Tibial artery (tissue), 4 donors: ENCODE measurements at regions not wholly inside any gene's neighbourhood (a gene's known extent, or its start where the extent isn't known, plus 50 kb on each side); places are given as distances from the start of the nearest gene placed in this dataset.

ENCODE experiments used
- DNase-seq, 2 donors: peaks; one replicate each; pipeline ENCODE4 v3.0.0-alpha.2; 2019
- H3K27ac ChIP-seq, 2 donors: fragments of 200-600 bp; sonication (generic) in 1 of 2; 1 replicate in 1 of 2; 2 replicates in 1 of 2; pipeline ENCODE4 v1.5.1; 2018 to 2019; ENCODE audit warnings: mild to moderate bottlenecking in 1 of 2
- H3K27me3 ChIP-seq, 2 donors: fragments of 200-600 bp; sonication (generic) in 1 of 2; one replicate each; pipeline versions ENCODE4 v1.5.1 to v1.6.0; 2016 to 2019
- H3K36me3 ChIP-seq, 3 donors: fragments of 200-600 bp; sonication (generic) in 2 of 3; one replicate each; pipeline ENCODE4 v1.5.1; 2016 to 2019; ENCODE audit warnings: mild to moderate bottlenecking in 2 of 3
- H3K4me1 ChIP-seq, 4 donors: fragments of 200-600 bp; sonication (generic) in 2 of 4; 1 replicate in 3 of 4; 2 replicates in 1 of 4; pipeline ENCODE4 v1.5.1; 2016 to 2019
- H3K4me3 ChIP-seq, 2 donors: fragments of 200-600 bp; sonication (generic) in 1 of 2; 1 replicate in 1 of 2; 2 replicates in 1 of 2; pipeline ENCODE4 v1.5.1; 2018 to 2019; ENCODE audit warnings: mild to moderate bottlenecking in 2 of 2
- H3K9me3 ChIP-seq, 3 donors: fragments of 200-600 bp; sonication (generic) in 1 of 3; one replicate each; pipeline ENCODE4 v1.5.1; 2016 to 2019
- CTCF ChIP-seq, 2 experiments: fragments of 200-600 bp in 1 of 2; fragments of 450-650 bp in 1 of 2; IDR thresholded peaks; one replicate each; pipeline ENCODE4 v1.5.1; 2017 to 2019; ENCODE audit warnings: antibody characterized with exemption in 2 of 2, mild to moderate bottlenecking in 1 of 2, moderate library complexity in 1 of 2
- intact Hi-C: fragments of 100-400 bp; cut with DNase I; formaldehyde crosslinking; loops from one replicate; pipeline ENCODE4 v1.15.0; 2023; ENCODE audit warnings: low total_unique reads

GRCh38 chr7:54477083-54477482 lies 65.1 kb upstream of the VSTM2A start:
- intact Hi-C loops, result no loop called here

GRCh38 chr7:54483523-54483922 lies 58.7 kb upstream of the VSTM2A start:
- H3K4me1 ChIP-seq, result no peaks in the 10 kb centered on the region
- TF ChIP-seq CTCF (IDR thresholded peaks at IDR 0.05), result no peak
- no peaks in the 10 kb centered on the region for H3K9me3 ChIP-seq
- intact Hi-C loops, result no loop called here
- H3K36me3 ChIP-seq, result no peaks in the 10 kb centered on the region
- DNase-seq, result no peak
- H3K27ac ChIP-seq, result no peak overlapping the region
- no peak overlapping the region for H3K4me3 ChIP-seq
- no peaks in the 10 kb centered on the region for H3K27me3 ChIP-seq

More at GRCh38 chr7:54477083-54477482, 65.1 kb upstream of the VSTM2A start:
- no peaks in the 10 kb centered on the region for H3K36me3 ChIP-seq
- no peak for TF ChIP-seq CTCF (IDR thresholded peaks at IDR 0.05)
- no peak for DNase-seq
- no peak overlapping the region for H3K4me3 ChIP-seq
- no peaks in the 10 kb centered on the region for H3K9me3 ChIP-seq
- no peaks in the 10 kb centered on the region for H3K4me1 ChIP-seq
- H3K27me3 ChIP-seq, result no peaks in the 10 kb centered on the region
- H3K27ac ChIP-seq, result no peak overlapping the region

GRCh38 chr7:54485044-54485443 lies 57.1 kb upstream of the VSTM2A start:
- no peak for TF ChIP-seq CTCF (IDR thresholded peaks at IDR 0.05)
- Histone ChIP-seq H3K27ac (no peak overlapping the region), H3K4me3 (no peak overlapping the region), H3K4me1 (no peaks in the 10 kb centered on the region), H3K27me3 (no peaks in the 10 kb centered on the region), H3K36me3 (no peaks in the 10 kb centered on the region), H3K9me3 (no peaks in the 10 kb centered on the region)
- intact Hi-C loops, result no loop called here
- DNase-seq, result no peak
